Trophoblast cell (in vitro differentiated cells and primary cell): ENCODE measurements at regions not wholly inside any gene's neighbourhood (a gene's known extent, or its start where the extent isn't known, plus 50 kb on each side); places are given as distances from the start of the nearest gene placed in this dataset.

Experiments
- DNase-seq, 2 donors: peaks; one replicate each; pipeline ENCODE4 v3.0.0-alpha.2; 2016
- H2AFZ ChIP-seq: 2 replicates; pipeline ENCODE4 v1.6.1; 2013; ENCODE audit warnings: low read length, moderate library complexity, mild to moderate bottlenecking; ENCODE audit not compliant: insufficient read depth, poor library complexity
- H2AK5ac ChIP-seq: 2 replicates; pipeline ENCODE4 v1.6.1; 2013; ENCODE audit warnings: mild to moderate bottlenecking, low read length
- H2BK120ac ChIP-seq: 2 replicates; pipeline ENCODE4 v1.6.1; 2013; ENCODE audit warnings: low read length, mild to moderate bottlenecking, moderate library complexity; ENCODE audit not compliant: insufficient read depth, poor library complexity
- H2BK12ac ChIP-seq: 2 replicates; pipeline ENCODE4 v1.6.1; 2013; ENCODE audit warnings: mild to moderate bottlenecking, low read length, moderate library complexity
- H2BK5ac ChIP-seq: 2 replicates; pipeline ENCODE4 v1.6.1; 2013; ENCODE audit warnings: low read length, low read depth, moderate library complexity, mild to moderate bottlenecking; ENCODE audit not compliant: poor library complexity
- H3K14ac ChIP-seq: 2 replicates; pipeline ENCODE4 v1.6.1; 2013; ENCODE audit warnings: mild to moderate bottlenecking, low read length
- H3K18ac ChIP-seq: 2 replicates; pipeline ENCODE4 v1.6.1; 2013; ENCODE audit warnings: mild to moderate bottlenecking, low read length
- H3K23ac ChIP-seq: 2 replicates; pipeline ENCODE4 v1.6.1; 2013; ENCODE audit warnings: low read length
- H3K27ac ChIP-seq: 2 replicates; pipeline ENCODE4 v1.5.1; 2013; ENCODE audit warnings: low read depth, mild to moderate bottlenecking, inconsistent platforms, low read length, moderate library complexity
- H3K27me3 ChIP-seq: 2 replicates; pipeline ENCODE4 v1.6.1; 2013; ENCODE audit warnings: inconsistent platforms, mild to moderate bottlenecking, low read length, moderate library complexity; ENCODE audit not compliant: insufficient read depth
- H3K36me3 ChIP-seq, 2 experiments: 1 replicate in 1 of 2; 2 replicates in 1 of 2; pipeline ENCODE4 v1.6.1; 2013; ENCODE audit warnings: low read length in 2 of 2, mild to moderate bottlenecking in 2 of 2, moderate library complexity in 1 of 2; ENCODE audit not compliant: insufficient read depth in 2 of 2, control insufficient read depth in 1 of 2
- H3K4ac ChIP-seq: 2 replicates; pipeline ENCODE4 v1.6.1; 2013; ENCODE audit warnings: low read depth, mild to moderate bottlenecking, low read length, moderate library complexity
- H3K4me1 ChIP-seq, 2 experiments: 1 replicate in 1 of 2; 2 replicates in 1 of 2; pipeline ENCODE4 v1.6.1; 2013; ENCODE audit warnings: low read length in 2 of 2, mild to moderate bottlenecking in 2 of 2, moderate library complexity in 1 of 2; ENCODE audit not compliant: insufficient read depth in 2 of 2, control insufficient read depth in 1 of 2
- H3K4me2 ChIP-seq: 2 replicates; pipeline ENCODE4 v1.6.1; 2013; ENCODE audit warnings: inconsistent platforms, mild to moderate bottlenecking, low read length, moderate library complexity
- H3K4me3 ChIP-seq: 2 replicates; pipeline ENCODE4 v1.5.1; 2013; ENCODE audit warnings: mild to moderate bottlenecking, low read depth, low read length, inconsistent platforms
- H3K79me1 ChIP-seq: one replicate; pipeline ENCODE4 v1.6.1; 2013; ENCODE audit warnings: low read length
- H3K79me2 ChIP-seq: 2 replicates; pipeline ENCODE4 v1.6.1; 2013; ENCODE audit warnings: low read length, mild to moderate bottlenecking; ENCODE audit not compliant: control insufficient read depth, insufficient read depth, poor library complexity
- H3K9ac ChIP-seq: 2 replicates; pipeline ENCODE4 v1.6.1; 2013; ENCODE audit warnings: mild to moderate bottlenecking, low read length
- H3K9me3 ChIP-seq: 2 replicates; pipeline ENCODE4 v1.6.1; 2013; ENCODE audit warnings: low read depth, mild to moderate bottlenecking, control low read depth, inconsistent platforms, low read length; ENCODE audit not compliant: insufficient read depth
- H4K12ac ChIP-seq: 2 replicates; pipeline ENCODE4 v1.6.1; 2013; ENCODE audit warnings: low read depth, mild to moderate bottlenecking, low read length, moderate library complexity
- H4K8ac ChIP-seq: 2 replicates; pipeline ENCODE4 v1.6.1; 2013; ENCODE audit warnings: low read depth, mild to moderate bottlenecking, low read length, moderate library complexity
- H4K91ac ChIP-seq: one replicate; pipeline ENCODE4 v1.6.1; 2013; ENCODE audit warnings: low read depth, mild to moderate bottlenecking, low read length, moderate library complexity
- WGBS: extraction: QIAGEN DNeasy Blood & Tissue Kit; methylation state at CpG from one replicate; pipeline ENCODE4 v1.1.7; 2013; ENCODE audit warnings: missing lambda C conversion rate; ENCODE audit not compliant: insufficient read length, insufficient coverage; ENCODE audit errors: extremely low coverage; 5-methylcytosine and 5-hydroxymethylcytosine counted together

DNA sequence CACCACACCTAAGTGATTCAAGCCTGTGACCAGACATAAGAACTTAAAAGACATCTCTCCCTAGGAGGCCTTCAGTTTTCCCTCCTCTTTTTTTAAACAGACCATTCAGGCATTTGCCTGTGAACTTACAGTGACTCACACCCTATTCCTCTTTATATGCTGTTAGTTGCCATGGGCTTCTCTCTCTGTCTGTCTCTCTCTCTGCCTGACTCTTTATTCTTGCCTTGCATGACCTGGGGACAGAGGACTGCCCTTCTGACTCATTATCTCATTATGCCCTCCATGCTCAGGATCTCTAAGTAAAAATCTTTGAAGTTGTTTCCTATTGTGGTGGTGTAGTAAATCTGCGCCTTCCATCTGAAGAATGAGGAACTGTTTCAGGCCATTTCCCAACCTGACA is 442.2 kb upstream of the MAN1A1 start:
- Histone ChIP-seq H4K12ac (no peak overlapping the region), H3K9ac (no peak overlapping the region)

DNA sequence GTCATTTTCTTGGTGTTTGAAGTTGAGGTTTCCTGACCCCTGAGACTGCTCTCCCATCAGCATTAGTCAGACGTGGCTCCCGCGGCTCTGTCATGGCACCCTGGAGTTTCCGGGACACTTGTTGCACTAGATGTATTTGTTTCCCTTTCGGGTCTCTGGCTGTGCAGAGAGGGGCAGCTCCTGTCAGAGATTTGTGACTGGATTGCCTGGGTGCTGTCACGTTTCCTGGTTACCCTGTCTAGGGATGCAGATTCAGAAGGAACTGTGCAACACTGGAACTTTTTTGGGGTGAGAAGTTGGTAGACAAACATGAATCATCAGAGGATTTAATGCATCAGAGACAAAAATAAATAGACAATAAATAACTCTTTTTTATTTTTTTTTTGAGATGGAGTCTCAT is 431.8 kb upstream of the MAN1A1 start:
- H2BK5ac ChIP-seq: no peak overlapping the region
- no peak overlapping the region for H2BK120ac ChIP-seq
- no peak overlapping the region for H2BK12ac ChIP-seq
- no peak overlapping the region for H3K4me2 ChIP-seq
- no peak overlapping the region for H2AFZ ChIP-seq
- H3K4me1 ChIP-seq: no peaks in the 10 kb centered on the region
- no peak overlapping the region for H3K27ac ChIP-seq
- no CpG with 5 or more reads among the region's 6 CpGs for WGBS
- H3K14ac ChIP-seq: no peak overlapping the region
- H3K4me3 ChIP-seq: no peak overlapping the region
- no peaks in the 10 kb centered on the region for H3K36me3 ChIP-seq
- H3K4ac ChIP-seq: no peak overlapping the region
- H3K18ac ChIP-seq: no peak overlapping the region
- no peak overlapping the region for H3K23ac ChIP-seq
- H3K27me3 ChIP-seq: no peaks in the 10 kb centered on the region
- H4K12ac ChIP-seq: no peak overlapping the region
- no peak overlapping the region for H3K9ac ChIP-seq
- H4K91ac ChIP-seq: no peak overlapping the region
- H3K79me2 ChIP-seq: no peaks in the 10 kb centered on the region
- no peak overlapping the region for H2AK5ac ChIP-seq
- H3K9me3 ChIP-seq: no peaks in the 10 kb centered on the region
- no peak overlapping the region for H4K8ac ChIP-seq
- DNase-seq: no peak
- no peaks in the 10 kb centered on the region for H3K79me1 ChIP-seq

More for the DNA sequence above, 442.2 kb upstream of the MAN1A1 start:
- DNase-seq: peak; percentile 64 to 74
- Histone ChIP-seq H3K23ac (no peak overlapping the region), H3K27me3 (no peaks in the 10 kb centered on the region), H3K18ac (no peak overlapping the region), H3K4me1 (peaks cover 2 to 3% of the 10 kb centered on the region in 2 experiments), H3K4ac (no peak overlapping the region), H3K4me3 (no peak overlapping the region), H4K8ac (peak overlapping the region; percentile 37), H3K27ac (peak overlapping the region; percentile 78), H2AFZ (peak overlapping the region; percentile 27), H3K9me3 (no peaks in the 10 kb centered on the region), H3K79me2 (no peaks in the 10 kb centered on the region), H3K14ac (no peak overlapping the region), H3K36me3 (no peaks in the 10 kb centered on the region), H2BK5ac (peak overlapping the region; percentile 73), H3K4me2 (no peak overlapping the region), H2BK120ac (no peak overlapping the region), H2AK5ac (no peak overlapping the region), H2BK12ac (peak overlapping the region; percentile 83), H4K91ac (no peak overlapping the region), H3K79me1 (peaks cover 2% of the 10 kb centered on the region)
- no CpG with 5 or more reads among the region's 1 CpG for WGBS

DNA sequence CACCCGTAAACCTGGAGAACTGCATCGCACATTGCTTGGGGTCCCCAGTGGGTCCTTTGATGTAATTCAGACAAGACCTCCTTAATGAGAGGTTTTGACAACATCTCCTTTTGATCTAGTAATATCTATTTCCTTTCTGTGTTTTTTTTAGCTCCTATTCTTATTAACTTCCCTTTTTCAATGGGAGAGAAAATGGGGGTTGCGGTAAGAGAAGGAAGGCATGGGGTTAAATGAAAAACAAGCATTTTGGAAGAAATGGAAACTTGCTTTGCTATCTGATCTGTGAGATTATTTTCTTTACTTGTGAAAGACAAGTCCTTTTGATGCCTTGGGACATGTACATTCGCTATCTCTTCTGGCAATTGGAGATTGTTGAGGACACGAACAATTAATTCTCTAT is 418.6 kb upstream of the MAN1A1 start:
- Histone ChIP-seq H3K27me3 (no peaks in the 10 kb centered on the region), H3K4me1 (no peaks in the 10 kb centered on the region), H3K79me2 (no peaks in the 10 kb centered on the region), H2AK5ac (no peak overlapping the region), H3K4ac (no peak overlapping the region), H3K79me1 (no peaks in the 10 kb centered on the region), H3K36me3 (peaks cover 0 to 2% of the 10 kb centered on the region in 2 experiments), H3K9me3 (peaks cover 4% of the 10 kb centered on the region), H2AFZ (no peak overlapping the region), H4K12ac (no peak overlapping the region), H3K9ac (no peak overlapping the region), H3K4me3 (no peak overlapping the region), H3K18ac (no peak overlapping the region), H3K23ac (no peak overlapping the region), H3K27ac (no peak overlapping the region), H4K91ac (no peak overlapping the region), H2BK12ac (no peak overlapping the region), H2BK120ac (no peak overlapping the region), H4K8ac (no peak overlapping the region), H3K14ac (no peak overlapping the region), H3K4me2 (no peak overlapping the region), H2BK5ac (no peak overlapping the region)
- WGBS: no CpG with 5 or more reads among the region's 5 CpGs
- no peak for DNase-seq

DNA sequence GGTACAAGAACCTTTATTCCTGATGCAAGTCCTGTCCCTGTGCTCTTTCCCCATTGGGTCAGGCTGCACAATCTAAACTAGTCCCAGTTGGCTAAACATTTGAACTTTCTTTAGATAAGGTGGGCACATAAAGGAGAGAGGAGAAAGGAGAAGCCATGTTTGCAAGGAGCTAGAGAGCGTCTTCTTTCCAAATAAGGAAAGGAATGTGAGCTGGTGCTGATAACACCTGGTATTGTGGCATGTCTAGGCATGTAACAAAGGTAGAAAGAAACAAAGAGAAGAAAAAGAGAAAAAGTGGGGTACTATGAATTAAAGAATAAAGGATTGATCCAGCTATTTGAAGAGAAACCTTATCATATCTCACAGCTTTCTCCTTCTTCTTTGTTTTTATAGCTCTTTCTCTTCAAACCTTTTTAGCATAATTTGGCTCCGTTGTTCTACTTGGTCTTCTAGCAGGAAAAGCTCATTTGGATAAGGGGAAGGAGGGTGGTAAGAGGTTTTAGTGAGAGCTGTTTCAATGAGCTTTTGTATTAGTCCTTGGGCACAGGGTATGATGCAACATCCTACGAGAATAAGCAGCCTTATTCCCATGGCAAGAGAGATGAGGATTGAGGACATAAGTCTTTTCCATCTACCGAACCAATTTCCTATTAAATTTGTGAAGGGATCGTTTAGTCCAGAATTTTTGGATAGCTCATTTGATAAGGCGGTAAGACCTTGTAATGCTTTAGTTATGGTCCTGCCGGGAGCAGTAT is 415.5 kb upstream of the MAN1A1 start:
- Histone ChIP-seq H2AFZ (no peak overlapping the region), H3K27me3 (no peaks in the 10 kb centered on the region), H2BK12ac (no peak overlapping the region), H4K8ac (no peak overlapping the region), H2BK5ac (no peak overlapping the region), H3K79me1 (no peaks in the 10 kb centered on the region), H3K4ac (no peak overlapping the region), H3K27ac (no peak overlapping the region), H3K4me2 (no peak overlapping the region), H3K79me2 (no peaks in the 10 kb centered on the region), H3K9me3 (peaks cover 2% of the 10 kb centered on the region), H3K18ac (no peak overlapping the region), H2AK5ac (no peak overlapping the region), H2BK120ac (no peak overlapping the region), H4K12ac (no peak overlapping the region), H3K23ac (no peak overlapping the region), H3K36me3 (no peaks in the 10 kb centered on the region), H3K14ac (no peak overlapping the region), H3K4me1 (no peaks in the 10 kb centered on the region), H3K9ac (no peak overlapping the region), H4K91ac (peak overlapping the region; percentile 37), H3K4me3 (no peak overlapping the region)
- no CpG with 5 or more reads among the region's 7 CpGs for whole genome bisulfite sequencing
- no peak for DNase-seq
